ENCODE measurements at regions not wholly inside any gene's neighbourhood (a gene's known extent, or its start where the extent isn't known, plus 50 kb on each side); places are given as distances from the start of the nearest gene placed in this dataset.

GRCh38 chr4:89493367-89493766 is 185.8 kb upstream of the GPRIN3 start:
- H3K27me3 Mint-ChIP-seq (ENCODE audit: low read depth) = no peaks in the 10 kb centered on the region
- no peak overlapping the region for H2BK5ac ChIP-seq (ENCODE audit: insufficient read length, low read length)
- H3K36me3 Mint-ChIP-seq (ENCODE audit: insufficient read depth in 1 of 3, low read depth in 3 of 3) = peaks cover 4 to 15% (median 5%) of the 10 kb centered on the region in 3 experiments; a peak in 5 of 7 replicates
- no peak overlapping the region for H2BK20ac ChIP-seq (ENCODE audit: low read depth, low read length, poor library complexity, severe bottlenecking)
- H3K4me1 ChIP-seq (ENCODE audit: insufficient read depth, low read length) = peaks cover 3% of the 10 kb centered on the region; the same call in 1 of the 2 replicates
- H3K4ac ChIP-seq (ENCODE audit: low read depth, low read length) = no peak overlapping the region
- no peak overlapping the region for H4K8ac ChIP-seq (replicated peaks; ENCODE audit: insufficient read length, low read depth, low read length)
- no peak overlapping the region for H2AK5ac ChIP-seq (ENCODE audit: insufficient read length, low read length)
- no peak for TF ChIP-seq CTCF (conservative IDR thresholded peaks at IDR 0.05)
- H3K9ac ChIP-seq (ENCODE audit: extremely low read depth, insufficient read length, low read length) = no peak overlapping the region
- H3K23me2 ChIP-seq (ENCODE audit: insufficient read length, low read depth, low read length, poor library complexity, severe bottlenecking) = no peaks in the 10 kb centered on the region
- H4K91ac ChIP-seq (ENCODE audit: insufficient read length, low read depth, low read length) = no peak overlapping the region
- H3K4me3 Mint-ChIP-seq = no peak overlapping the region
- no peak overlapping the region for H2BK15ac ChIP-seq (ENCODE audit: low read depth, low read length)
- no peak overlapping the region for H3K27ac ChIP-seq (ENCODE audit: insufficient read length, low read depth, low read length)
- H3K18ac ChIP-seq (ENCODE audit: insufficient read length, low read depth, low read length) = no peak overlapping the region
- H4K20me1 ChIP-seq (ENCODE audit: control insufficient read depth, insufficient read depth, insufficient read length) = no peaks in the 10 kb centered on the region
- no peak overlapping the region for H3T11ph ChIP-seq (ENCODE audit: low read length)
- no peak overlapping the region for H4K5ac ChIP-seq (ENCODE audit: insufficient read length, low read depth, low read length)
- H3K27me3 ChIP-seq (ENCODE audit: insufficient read depth, low read length) = no peaks in the 10 kb centered on the region
- H2AFZ ChIP-seq (ENCODE audit: low read length) = no peak overlapping the region
- no peaks in the 10 kb centered on the region for H3K79me1 ChIP-seq (ENCODE audit: insufficient read depth, low read depth, low read length, poor library complexity, severe bottlenecking)
- H3K4me1 Mint-ChIP-seq = peaks cover 27 to 29% of the 10 kb centered on the region in 2 experiments
- H3K9me3 ChIP-seq (ENCODE audit: control insufficient read depth, low read depth, low read length) = no peaks in the 10 kb centered on the region
- peak overlapping the region; percentile 1 for H2BK120ac ChIP-seq (ENCODE audit: low read depth, low read length, poor library complexity, severe bottlenecking)
- no peaks in the 10 kb centered on the region; a peak in 2 of 5 replicates for H3K9me3 Mint-ChIP-seq
- no peak overlapping the region for H3K4me2 ChIP-seq (ENCODE audit: insufficient read depth, insufficient read length, low read length)
- H3K14ac ChIP-seq (ENCODE audit: insufficient read depth, low read length) = no peak overlapping the region
- DNase-seq = no peak
- H3K23ac ChIP-seq (ENCODE audit: insufficient read length, low read depth, low read length) = no peak overlapping the region
- H3K56ac ChIP-seq (ENCODE audit: insufficient read length, low read depth, low read length) = no peak overlapping the region
- H3K27ac Mint-ChIP-seq = no peak overlapping the region
- H2BK12ac ChIP-seq (ENCODE audit: insufficient read length, low read depth, low read length) = no peak overlapping the region
- no CpG with 5 or more reads among the region's 3 CpGs for WGBS (ENCODE audit: extremely low coverage, insufficient read length, low lambda C conversion rate)
- H3K79me2 ChIP-seq (ENCODE audit: insufficient read depth, low read length) = no peaks in the 10 kb centered on the region

Data from H9 (cell line).